Loucy (cell line): ENCODE measurements at regions not wholly inside any gene's neighbourhood (a gene's known extent, or its start where the extent isn't known, plus 50 kb on each side); places are given as distances from the start of the nearest gene placed in this dataset.

Experiments used
- H2AFZ ChIP-seq: fragments of 200-600 bp; sonication (generic); 2 replicates; pipeline ENCODE4 v1.6.0; 2016; ENCODE audit warnings: antibody characterized with exemption, mild to moderate bottlenecking, low read length, moderate library complexity
- H3F3A ChIP-seq: fragments of 200-600 bp; 2 replicates; pipeline ENCODE4 v1.6.0; 2016; ENCODE audit warnings: antibody characterized with exemption, low read depth, mild to moderate bottlenecking
- H3K27me3 ChIP-seq: fragments of 200-600 bp; sonication (generic); 2 replicates; pipeline ENCODE4 v1.6.1; 2014; ENCODE audit warnings: low read length, mild to moderate bottlenecking; ENCODE audit not compliant: insufficient read depth, poor library complexity, severe bottlenecking
- H3K36me3 ChIP-seq: fragments of 200-600 bp; sonication (generic); 2 replicates; pipeline ENCODE4 v1.6.1; 2016; ENCODE audit warnings: low read length; ENCODE audit not compliant: insufficient read depth
- H3K4me1 ChIP-seq: fragments of 200-600 bp; sonication (generic); 2 replicates; pipeline ENCODE4 v1.5.1; 2014; ENCODE audit warnings: low read length, mild to moderate bottlenecking; ENCODE audit not compliant: insufficient read depth, poor library complexity, severe bottlenecking
- H3K4me2 ChIP-seq: fragments of 200-600 bp; sonication (generic); 2 replicates; pipeline ENCODE4 v1.6.0; 2014; ENCODE audit warnings: antibody characterized with exemption, low read length, low read depth, mild to moderate bottlenecking; ENCODE audit not compliant: poor library complexity, severe bottlenecking
- H3K4me3 ChIP-seq: fragments of 200-600 bp; sonication (generic); 2 replicates; pipeline ENCODE4 v1.5.1; 2014; ENCODE audit warnings: low read length, mild to moderate bottlenecking, mixed read lengths; ENCODE audit not compliant: poor library complexity, severe bottlenecking
- H3K79me2 ChIP-seq: fragments of 200-600 bp; sonication (generic); 2 replicates; pipeline ENCODE4 v1.6.1; 2014; ENCODE audit warnings: low read length; ENCODE audit not compliant: insufficient read depth
- H3K9ac ChIP-seq: fragments of 200-600 bp; sonication (generic); 2 replicates; pipeline ENCODE4 v1.6.0; 2014; ENCODE audit warnings: mild to moderate bottlenecking, low read depth, low read length, moderate library complexity; ENCODE audit not compliant: poor library complexity, severe bottlenecking
- H3K9me2 ChIP-seq: fragments of 200-600 bp; sonication (generic); replicated peaks from 2 replicates; pipeline ENCODE4 v1.6.1; 2016; ENCODE audit warnings: low read depth, low read length, mixed read lengths
- H3K9me3 ChIP-seq: fragments of 200-600 bp; sonication (generic); 2 replicates; pipeline ENCODE4 v1.6.1; 2014; ENCODE audit warnings: mild to moderate bottlenecking, antibody characterized with exemption, low read length, low read depth; ENCODE audit not compliant: insufficient read depth
- H4K20me1 ChIP-seq: fragments of 200-600 bp; sonication (generic); 2 replicates; pipeline ENCODE4 v1.6.0; 2014; ENCODE audit warnings: antibody characterized with exemption, low read length, mild to moderate bottlenecking; ENCODE audit not compliant: insufficient read depth, poor library complexity, severe bottlenecking
- CTCF ChIP-seq: fragments of 200-600 bp; sonication (generic); conservative IDR thresholded peaks from 2 replicates; pipeline ENCODE4 v1.5.1; 2014; ENCODE audit warnings: mild to moderate bottlenecking, antibody characterized with exemption, low read length
- EZH2phosphoT487 ChIP-seq: fragments of 200-600 bp; IDR thresholded peaks from 2 replicates; pipeline ENCODE4 v1.6.1; 2018; ENCODE audit warnings: antibody characterized with exemption, mild to moderate bottlenecking, moderate library complexity, borderline replicate concordance

GRCh38 chr17:5825717-5826330 is 241.5 kb upstream of the NLRP1 start:
- Histone ChIP-seq H3K36me3 (no peaks in the 10 kb centered on the region), H2AFZ (no peak overlapping the region), H3K27me3 (no peaks in the 10 kb centered on the region), H4K20me1 (no peaks in the 10 kb centered on the region), H3K9ac (no peak overlapping the region), H3K4me1 (no peaks in the 10 kb centered on the region), H3K9me3 (0 out of 2 replicates have a peak, but pooled peaks cover 3% of the 10 kb centered on the region), H3F3A (no peaks in the 10 kb centered on the region), H3K4me3 (no peak overlapping the region), H3K79me2 (no peaks in the 10 kb centered on the region), H3K4me2 (no peak overlapping the region), H3K9me2 (no peaks in the 10 kb centered on the region)
- no peak for TF ChIP-seq EZH2phosphoT487
- TF ChIP-seq CTCF, result no peak

GRCh38 chr17:5826384-5826783 is 242.1 kb upstream of the NLRP1 start:
- TF ChIP-seq EZH2phosphoT487, result no peak
- TF ChIP-seq CTCF, result no peak
- no peak overlapping the region for H2AFZ ChIP-seq
- H3F3A ChIP-seq, result no peaks in the 10 kb centered on the region

GRCh38 chr17:5830921-5831320 is 239.3 kb upstream of the WSCD1 start:
- Histone ChIP-seq H3K9me3 (0 out of 2 replicates have a peak, but pooled peaks cover under 1% of the 10 kb centered on the region), H3F3A (no peaks in the 10 kb centered on the region), H2AFZ (no peak overlapping the region), H3K9me2 (no peaks in the 10 kb centered on the region), H3K4me1 (no peaks in the 10 kb centered on the region), H3K79me2 (no peaks in the 10 kb centered on the region), H3K9ac (no peak overlapping the region), H3K4me3 (no peak overlapping the region), H4K20me1 (no peaks in the 10 kb centered on the region), H3K4me2 (no peak overlapping the region), H3K27me3 (no peaks in the 10 kb centered on the region), H3K36me3 (no peaks in the 10 kb centered on the region)
- TF ChIP-seq EZH2phosphoT487 (no peak), CTCF (no peak)

More at GRCh38 chr17:5826384-5826783, 242.1 kb upstream of the NLRP1 start:
- Histone ChIP-seq H3K4me1 (no peaks in the 10 kb centered on the region), H3K4me2 (no peak overlapping the region), H3K9me3 (0 out of 2 replicates have a peak, but pooled peaks cover 3% of the 10 kb centered on the region), H3K36me3 (no peaks in the 10 kb centered on the region), H3K4me3 (no peak overlapping the region), H3K79me2 (no peaks in the 10 kb centered on the region), H4K20me1 (no peaks in the 10 kb centered on the region), H3K27me3 (no peaks in the 10 kb centered on the region), H3K9ac (no peak overlapping the region), H3K9me2 (no peaks in the 10 kb centered on the region)
